ENCODE measurements at regions not wholly inside any gene's neighbourhood (a gene's known extent, or its start where the extent isn't known, plus 50 kb on each side); places are given as distances from the start of the nearest gene placed in this dataset.
A peak's percentile ranks its signal among the peaks of the same experiment; 100 is the strongest.

DNA sequence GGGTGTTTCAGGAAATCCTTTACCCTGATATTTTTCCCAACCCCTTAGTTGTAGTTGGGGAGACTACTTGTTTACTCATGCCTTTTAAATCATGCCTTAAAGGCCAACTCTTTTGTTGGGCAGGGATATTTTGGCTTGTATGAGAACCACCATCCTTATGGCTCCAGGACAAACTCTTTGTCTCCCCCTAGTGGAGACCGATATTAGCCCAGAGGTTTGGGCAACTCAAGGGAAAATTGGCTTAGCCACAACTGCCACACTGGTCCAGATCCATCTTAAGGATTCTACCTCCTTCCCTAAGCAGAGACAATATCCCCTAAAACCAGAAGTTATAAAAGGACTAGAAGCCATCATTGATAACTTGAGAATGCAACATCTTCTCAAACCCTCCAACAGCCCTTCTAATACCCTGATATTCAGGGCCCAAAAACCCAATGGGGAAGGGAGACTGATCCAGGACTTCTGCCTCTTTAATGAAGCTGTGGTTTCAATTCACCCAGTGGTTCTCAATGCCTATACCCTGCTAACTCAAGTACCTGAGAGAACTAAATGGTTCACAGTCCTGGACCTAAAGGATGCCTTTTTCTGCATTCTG, 100.9 kb upstream of the HCN1 start:
- TF ChIP-seq, protein P1, sequence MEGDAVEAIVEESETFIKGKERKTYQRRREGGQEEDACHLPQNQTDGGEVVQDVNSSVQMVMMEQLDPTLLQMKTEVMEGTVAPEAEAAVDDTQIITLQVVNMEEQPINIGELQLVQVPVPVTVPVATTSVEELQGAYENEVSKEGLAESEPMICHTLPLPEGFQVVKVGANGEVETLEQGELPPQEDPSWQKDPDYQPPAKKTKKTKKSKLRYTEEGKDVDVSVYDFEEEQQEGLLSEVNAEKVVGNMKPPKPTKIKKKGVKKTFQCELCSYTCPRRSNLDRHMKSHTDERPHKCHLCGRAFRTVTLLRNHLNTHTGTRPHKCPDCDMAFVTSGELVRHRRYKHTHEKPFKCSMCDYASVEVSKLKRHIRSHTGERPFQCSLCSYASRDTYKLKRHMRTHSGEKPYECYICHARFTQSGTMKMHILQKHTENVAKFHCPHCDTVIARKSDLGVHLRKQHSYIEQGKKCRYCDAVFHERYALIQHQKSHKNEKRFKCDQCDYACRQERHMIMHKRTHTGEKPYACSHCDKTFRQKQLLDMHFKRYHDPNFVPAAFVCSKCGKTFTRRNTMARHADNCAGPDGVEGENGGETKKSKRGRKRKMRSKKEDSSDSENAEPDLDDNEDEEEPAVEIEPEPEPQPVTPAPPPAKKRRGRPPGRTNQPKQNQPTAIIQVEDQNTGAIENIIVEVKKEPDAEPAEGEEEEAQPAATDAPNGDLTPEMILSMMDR (conservative IDR thresholded peaks at IDR 0.05; ENCODE audit: low read length) = peak; percentile 71
- TF ChIP-seq EZH2phosphoT487 (IDR thresholded peaks at IDR 0.05; ENCODE audit: borderline replicate concordance) = no peak

All from Loucy (cell line).